WERI-Rb-1 (cell line): ENCODE measurements at regions not wholly inside any gene's neighbourhood (a gene's known extent, or its start where the extent isn't known, plus 50 kb on each side); places are given as distances from the start of the nearest gene placed in this dataset.

Experiments
- DNase-seq: peaks from one replicate; pipeline ENCODE4 v3.0.0-alpha.2; 2020
- H3K27ac ChIP-seq: fragments of 250-450 bp; sonication (Bioruptor Pico); 2 replicates; pipeline ENCODE4 v1.5.1; 2020; ENCODE audit warnings: mild to moderate bottlenecking, moderate library complexity
- H3K27me3 ChIP-seq: fragments of 250-450 bp; sonication (Bioruptor Pico); 2 replicates; pipeline ENCODE4 v1.5.1; 2021; ENCODE audit warnings: mild to moderate bottlenecking, low read depth, moderate library complexity; ENCODE audit not compliant: insufficient read depth, severe bottlenecking
- H3K36me3 ChIP-seq: fragments of 250-450 bp; sonication (Bioruptor Pico); 2 replicates; pipeline ENCODE4 v1.5.1; 2020; ENCODE audit warnings: mild to moderate bottlenecking, moderate library complexity
- H3K4me3 ChIP-seq: 2 replicates; pipeline ENCODE4 v1.5.1; 2011; ENCODE audit warnings: low read depth, mild to moderate bottlenecking, control low read depth, low read length
- H3K9me3 ChIP-seq: fragments of 250-450 bp; sonication (Bioruptor Pico); 2 replicates; pipeline ENCODE4 v1.5.1; 2021; ENCODE audit warnings: mild to moderate bottlenecking, moderate library complexity; ENCODE audit not compliant: severe bottlenecking
- TF ChIP-seq, protein P1 (sequence below): IDR thresholded peaks from 2 replicates; pipeline ENCODE4 v1.5.1; 2011; ENCODE audit warnings: low read depth, mild to moderate bottlenecking, control low read depth, inconsistent platforms, low read length

GRCh38 chr14:55773984-55774545 lies 194.1 kb downstream of the KTN1 start:
- DNase-seq: no peak
- Histone ChIP-seq H3K27me3 (no peaks in the 10 kb centered on the region), H3K36me3 (no peaks in the 10 kb centered on the region), H3K9me3 (no peaks in the 10 kb centered on the region), H3K27ac (no peak overlapping the region), H3K4me3 (no peak overlapping the region)
- TF ChIP-seq, protein P1, sequence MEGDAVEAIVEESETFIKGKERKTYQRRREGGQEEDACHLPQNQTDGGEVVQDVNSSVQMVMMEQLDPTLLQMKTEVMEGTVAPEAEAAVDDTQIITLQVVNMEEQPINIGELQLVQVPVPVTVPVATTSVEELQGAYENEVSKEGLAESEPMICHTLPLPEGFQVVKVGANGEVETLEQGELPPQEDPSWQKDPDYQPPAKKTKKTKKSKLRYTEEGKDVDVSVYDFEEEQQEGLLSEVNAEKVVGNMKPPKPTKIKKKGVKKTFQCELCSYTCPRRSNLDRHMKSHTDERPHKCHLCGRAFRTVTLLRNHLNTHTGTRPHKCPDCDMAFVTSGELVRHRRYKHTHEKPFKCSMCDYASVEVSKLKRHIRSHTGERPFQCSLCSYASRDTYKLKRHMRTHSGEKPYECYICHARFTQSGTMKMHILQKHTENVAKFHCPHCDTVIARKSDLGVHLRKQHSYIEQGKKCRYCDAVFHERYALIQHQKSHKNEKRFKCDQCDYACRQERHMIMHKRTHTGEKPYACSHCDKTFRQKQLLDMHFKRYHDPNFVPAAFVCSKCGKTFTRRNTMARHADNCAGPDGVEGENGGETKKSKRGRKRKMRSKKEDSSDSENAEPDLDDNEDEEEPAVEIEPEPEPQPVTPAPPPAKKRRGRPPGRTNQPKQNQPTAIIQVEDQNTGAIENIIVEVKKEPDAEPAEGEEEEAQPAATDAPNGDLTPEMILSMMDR: no peak

DNA sequence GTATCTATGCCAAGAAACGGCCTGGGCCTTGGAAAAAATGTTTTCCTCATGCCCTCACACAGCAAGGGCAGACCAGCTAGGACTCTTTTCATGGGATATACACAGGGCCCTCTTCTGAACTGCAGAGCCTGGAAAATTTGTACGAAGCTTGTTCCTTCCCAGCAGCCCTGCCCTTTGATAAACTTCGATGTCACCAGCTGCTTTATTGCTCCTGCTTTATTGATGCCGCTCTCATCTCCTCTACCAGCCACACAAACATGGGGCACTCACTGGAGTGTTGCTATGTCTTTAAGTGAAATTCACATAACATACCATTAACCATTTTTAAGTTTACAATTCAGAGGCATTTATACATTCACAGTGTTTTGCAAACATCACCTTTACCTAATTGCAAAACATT lies 197.9 kb downstream of the KTN1 start:
- Histone ChIP-seq H3K36me3 (no peaks in the 10 kb centered on the region), H3K27ac (no peak overlapping the region), H3K9me3 (no peaks in the 10 kb centered on the region), H3K4me3 (no peak overlapping the region), H3K27me3 (no peaks in the 10 kb centered on the region)
- TF ChIP-seq, protein P1: no peak
- DNase-seq: no peak

- H3K27ac ChIP-seq: no peak overlapping the region
- H3K36me3 ChIP-seq: no peaks in the 10 kb centered on the region
- TF ChIP-seq, protein P1: no peak
- H3K27me3 ChIP-seq: no peaks in the 10 kb centered on the region
- H3K9me3 ChIP-seq: no peaks in the 10 kb centered on the region
- DNase-seq: no peak
- H3K4me3 ChIP-seq: no peak overlapping the region
These were observed 200.3 kb downstream of the KTN1 start for GRCh38 chr14:55780156-55780946.

- Histone ChIP-seq H3K4me3 (no peak overlapping the region), H3K36me3 (no peaks in the 10 kb centered on the region), H3K27ac (no peak overlapping the region), H3K27me3 (no peaks in the 10 kb centered on the region), H3K9me3 (no peaks in the 10 kb centered on the region)
- TF ChIP-seq, protein P1: no peak
- no peak for DNase-seq
These were observed 201.0 kb downstream of the KTN1 start for GRCh38 chr14:55781046-55781445.

DNA sequence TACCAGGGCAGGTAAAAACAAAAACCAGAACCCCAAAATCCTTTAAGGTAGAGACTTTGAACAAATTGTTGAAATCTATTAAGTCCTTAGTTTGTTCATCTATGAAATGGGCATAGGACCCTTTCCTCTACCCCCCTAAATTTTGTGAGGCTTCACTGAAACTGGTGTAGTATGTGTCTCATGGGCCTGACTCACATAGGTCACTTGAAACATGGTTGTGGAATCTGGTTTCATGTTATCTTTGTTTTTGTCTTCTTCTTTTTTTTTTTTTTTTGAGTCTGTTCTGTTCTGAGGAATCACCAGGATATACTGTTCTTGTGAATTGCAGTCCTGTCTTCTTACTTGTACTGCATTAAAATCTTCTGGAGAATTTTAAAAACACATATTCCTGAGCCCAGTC lies 202.2 kb downstream of the KTN1 start:
- Histone ChIP-seq H3K27me3 (no peaks in the 10 kb centered on the region), H3K36me3 (no peaks in the 10 kb centered on the region), H3K4me3 (no peak overlapping the region), H3K27ac (no peak overlapping the region), H3K9me3 (no peaks in the 10 kb centered on the region)
- no peak for DNase-seq
- TF ChIP-seq, protein P1: no peak
